Panc1 (cell line): ENCODE measurements at regions not wholly inside any gene's neighbourhood (a gene's known extent, or its start where the extent isn't known, plus 50 kb on each side); places are given as distances from the start of the nearest gene placed in this dataset.

ENCODE experiments used
- ATAC-seq: fragments of 200-7000 bp; cut with Tn5 transposase; 2 replicates; pipeline ENCODE4 v1.9.1; 2020; ENCODE audit warnings: mild to moderate bottlenecking, moderate library complexity
- BruUV-seq: library from RNA; stranded (reverse); fragments of 400-500 nt; replicated peaks from 2 replicates; lab custom pipeline; 2021; lab: Mats Ljungman, UMichigan
- CTCF ChIA-PET: fragments of 300-600 bp; sonication (Branson Sonifier 250); formaldehyde crosslinking; loops from one replicate; lab custom pipeline; 2022; ENCODE audit warnings: antibody characterized with exemption; lab: Charles Lee
- POLR2A ChIA-PET: fragments of 300-600 bp; sonication (Branson Sonifier 250); formaldehyde crosslinking; loops from one replicate; lab custom pipeline; 2022; ENCODE audit warnings: antibody characterized with exemption; lab: Charles Lee
- DNase-seq: peaks from one replicate; pipeline ENCODE4 v3.0.0-alpha.2; 2010; ENCODE audit warnings: low read depth, low spot score
- H3K27ac ChIP-seq: 2 replicates; pipeline ENCODE4 v1.5.1; 2011; ENCODE audit warnings: mild to moderate bottlenecking, low read length, inconsistent platforms
- H3K27me3 ChIP-seq: fragments of 200-500 bp; sonication (Bioruptor generic); 2 replicates; pipeline ENCODE4 v1.6.0; 2014; ENCODE audit warnings: low read length, inconsistent platforms; ENCODE audit not compliant: control insufficient read depth, insufficient read depth
- H3K36me3 ChIP-seq: fragments of 200-500 bp; sonication (Bioruptor generic); 2 replicates; pipeline ENCODE4 v1.5.1; 2014; ENCODE audit warnings: inconsistent platforms, mild to moderate bottlenecking, low read length, moderate library complexity; ENCODE audit not compliant: control insufficient read depth, insufficient read depth
- H3K4me1 ChIP-seq: 2 replicates; pipeline ENCODE4 v1.5.1; 2011; ENCODE audit warnings: inconsistent platforms, mild to moderate bottlenecking, low read length, moderate library complexity; ENCODE audit not compliant: control insufficient read depth, insufficient read depth
- H3K4me3 ChIP-seq, 2 experiments: 2 replicates each; pipeline ENCODE4 v1.5.1; 2011 to 2012; ENCODE audit warnings: low read depth in 2 of 2, low read length in 2 of 2, mild to moderate bottlenecking in 2 of 2, inconsistent platforms in 1 of 2, moderate library complexity in 1 of 2
- H3K9me3 ChIP-seq: fragments of 200-500 bp; sonication (Bioruptor generic); 2 replicates; pipeline ENCODE4 v1.5.1; 2014; ENCODE audit warnings: low read depth, mild to moderate bottlenecking, inconsistent platforms, low read length, moderate library complexity; ENCODE audit not compliant: control insufficient read depth, insufficient read depth
- CTCF ChIP-seq: fragments of 450-650 bp; IDR thresholded peaks from 2 replicates; pipeline ENCODE4 v1.5.1; 2017; ENCODE audit warnings: mild to moderate bottlenecking
- POLR2AphosphoS5 ChIP-seq: IDR thresholded peaks from 2 replicates; pipeline ENCODE4 v1.6.1; 2012; ENCODE audit warnings: mild to moderate bottlenecking, low read depth, low read length, moderate library complexity
- SIN3A ChIP-seq: IDR thresholded peaks from 2 replicates; pipeline ENCODE4 v1.6.1; 2012; ENCODE audit warnings: low read depth, mild to moderate bottlenecking, low read length, moderate library complexity, borderline replicate concordance; ENCODE audit not compliant: insufficient read depth
- TCF7L2 ChIP-seq: IDR thresholded peaks from 2 replicates; pipeline ENCODE4 v1.6.1; 2011; ENCODE audit warnings: mild to moderate bottlenecking, low read depth, low read length, inconsistent platforms
- in situ Hi-C: cut with HindIII; loops from 2 replicates; pipeline ENCODE4 v1.10.0; 2016; ENCODE audit warnings: low sequenced_read_pairs, low pct_unique_long_range_greater_than_20kb
- intact Hi-C: fragments of 100-400 bp; cut with micrococcal nuclease; formaldehyde crosslinking; loops from one replicate; pipeline ENCODE4 v1.10.0; 2022; ENCODE audit not compliant: unreplicated experiment
- TF ChIP-seq, protein P1 (sequence below), 2 experiments: IDR thresholded peaks; 2 replicates each; pipeline ENCODE4 v1.6.1; 2011 to 2012; ENCODE audit warnings: low read depth in 2 of 2, control low read depth in 1 of 2, low read length in 1 of 2, mild to moderate bottlenecking in 1 of 2, moderate library complexity in 1 of 2; ENCODE audit not compliant: insufficient read depth in 1 of 2

- H3K4me3 ChIP-seq = peak overlapping the region; percentile 9 to 23; a peak in 1 of 4 replicates
- no peak for ATAC-seq
- no TSS peak for BruUV-seq
Measured at GRCh38 chr12:115451151-115451779, 767.3 kb upstream of the TBX3 start.

GRCh38 chr12:115450710-115451109 lies 766.7 kb upstream of the TBX3 start:
- H3K9me3 ChIP-seq = no peaks in the 10 kb centered on the region
- H3K36me3 ChIP-seq = no peaks in the 10 kb centered on the region
- CTCF ChIA-PET = no interaction called here
- H3K27me3 ChIP-seq = peaks cover 3% of the 10 kb centered on the region
- intact Hi-C loops (no loop called here), in situ Hi-C loops (no loop called here)
- no peak for DNase-seq
- H3K4me1 ChIP-seq = no peaks in the 10 kb centered on the region
- BruUV-seq = no TSS peak
- POLR2A ChIA-PET = no interaction called here
- no peak for ATAC-seq
- no peak overlapping the region for H3K4me3 ChIP-seq
- TF ChIP-seq CTCF (no peak), POLR2AphosphoS5 (no peak), SIN3A (no peak), TCF7L2 (no peak)
- TF ChIP-seq, protein P1, sequence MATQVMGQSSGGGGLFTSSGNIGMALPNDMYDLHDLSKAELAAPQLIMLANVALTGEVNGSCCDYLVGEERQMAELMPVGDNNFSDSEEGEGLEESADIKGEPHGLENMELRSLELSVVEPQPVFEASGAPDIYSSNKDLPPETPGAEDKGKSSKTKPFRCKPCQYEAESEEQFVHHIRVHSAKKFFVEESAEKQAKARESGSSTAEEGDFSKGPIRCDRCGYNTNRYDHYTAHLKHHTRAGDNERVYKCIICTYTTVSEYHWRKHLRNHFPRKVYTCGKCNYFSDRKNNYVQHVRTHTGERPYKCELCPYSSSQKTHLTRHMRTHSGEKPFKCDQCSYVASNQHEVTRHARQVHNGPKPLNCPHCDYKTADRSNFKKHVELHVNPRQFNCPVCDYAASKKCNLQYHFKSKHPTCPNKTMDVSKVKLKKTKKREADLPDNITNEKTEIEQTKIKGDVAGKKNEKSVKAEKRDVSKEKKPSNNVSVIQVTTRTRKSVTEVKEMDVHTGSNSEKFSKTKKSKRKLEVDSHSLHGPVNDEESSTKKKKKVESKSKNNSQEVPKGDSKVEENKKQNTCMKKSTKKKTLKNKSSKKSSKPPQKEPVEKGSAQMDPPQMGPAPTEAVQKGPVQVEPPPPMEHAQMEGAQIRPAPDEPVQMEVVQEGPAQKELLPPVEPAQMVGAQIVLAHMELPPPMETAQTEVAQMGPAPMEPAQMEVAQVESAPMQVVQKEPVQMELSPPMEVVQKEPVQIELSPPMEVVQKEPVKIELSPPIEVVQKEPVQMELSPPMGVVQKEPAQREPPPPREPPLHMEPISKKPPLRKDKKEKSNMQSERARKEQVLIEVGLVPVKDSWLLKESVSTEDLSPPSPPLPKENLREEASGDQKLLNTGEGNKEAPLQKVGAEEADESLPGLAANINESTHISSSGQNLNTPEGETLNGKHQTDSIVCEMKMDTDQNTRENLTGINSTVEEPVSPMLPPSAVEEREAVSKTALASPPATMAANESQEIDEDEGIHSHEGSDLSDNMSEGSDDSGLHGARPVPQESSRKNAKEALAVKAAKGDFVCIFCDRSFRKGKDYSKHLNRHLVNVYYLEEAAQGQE (IDR thresholded peaks at IDR 0.05; ENCODE audit: insufficient read depth in 1 of 2, low read depth in 2 of 2, low read length in 1 of 2) = no peak
- no peak overlapping the region for H3K27ac ChIP-seq

More at GRCh38 chr12:115451151-115451779, 767.3 kb upstream of the TBX3 start:
- intact Hi-C loops (no loop called here), in situ Hi-C loops (no loop called here)
- no peaks in the 10 kb centered on the region for H3K9me3 ChIP-seq
- no peaks in the 10 kb centered on the region for H3K4me1 ChIP-seq
- H3K36me3 ChIP-seq = no peaks in the 10 kb centered on the region
- DNase-seq = no peak
- H3K27ac ChIP-seq = no peak overlapping the region
- CTCF ChIA-PET = no interaction called here
- POLR2A ChIA-PET = no interaction called here
- TF ChIP-seq CTCF (no peak), SIN3A (no peak), POLR2AphosphoS5 (no peak), TCF7L2 (no peak)
- TF ChIP-seq, protein P1 (IDR thresholded peaks at IDR 0.05; ENCODE audit: insufficient read depth in 1 of 2, low read depth in 2 of 2, low read length in 1 of 2) = no peak
- H3K27me3 ChIP-seq = peaks cover 3% of the 10 kb centered on the region
